GM18861 (cell line): ENCODE measurements at regions not wholly inside any gene's neighbourhood (a gene's known extent, or its start where the extent isn't known, plus 50 kb on each side); places are given as distances from the start of the nearest gene placed in this dataset.

Experiments
- ATAC-seq: cut with Tn5 transposase; IDR thresholded peaks from one replicate; pipeline ENCODE4 v1.9.1; 2021; ENCODE audit not compliant: unreplicated experiment

- ATAC-seq, result no peak
Observed at GRCh38 chr21:27265949-27266348, 299.1 kb upstream of the ADAMTS5 start.

GRCh38 chr21:27265492-27265891 is 298.6 kb upstream of the ADAMTS5 start:
- ATAC-seq, result no peak

GRCh38 chr21:27261676-27262075 is 294.8 kb upstream of the ADAMTS5 start:
- ATAC-seq, result no peak

- no peak for ATAC-seq
Observed at GRCh38 chr21:27260728-27261127, 293.8 kb upstream of the ADAMTS5 start.

- ATAC-seq, result no peak
Observed at GRCh38 chr21:27258742-27259448, 292.0 kb upstream of the ADAMTS5 start.

- ATAC-seq, result no peak
Observed at GRCh38 chr21:27257908-27258556, 291.1 kb upstream of the ADAMTS5 start.

GRCh38 chr21:27257226-27257625 is 290.3 kb upstream of the ADAMTS5 start:
- no peak for ATAC-seq

GRCh38 chr21:27251752-27252151 is 284.9 kb upstream of the ADAMTS5 start:
- no peak for ATAC-seq

- no peak for ATAC-seq
Observed at GRCh38 chr21:27250366-27250765, 283.5 kb upstream of the ADAMTS5 start.

GRCh38 chr21:27248814-27249213 is 281.9 kb upstream of the ADAMTS5 start:
- no peak for ATAC-seq

- no peak for ATAC-seq
Observed at GRCh38 chr21:27246741-27247140, 279.9 kb upstream of the ADAMTS5 start.

GRCh38 chr21:27244776-27245175 is 277.9 kb upstream of the ADAMTS5 start:
- ATAC-seq, result no peak

GRCh38 chr21:27244352-27244751 is 277.5 kb upstream of the ADAMTS5 start:
- no peak for ATAC-seq

- ATAC-seq, result no peak
Observed at GRCh38 chr21:27240839-27241238, 274.0 kb upstream of the ADAMTS5 start.

- no peak for ATAC-seq
Observed at GRCh38 chr21:27233514-27234115, 266.7 kb upstream of the ADAMTS5 start.

- no peak for ATAC-seq
Observed at GRCh38 chr21:27225940-27226339, 259.1 kb upstream of the ADAMTS5 start.

GRCh38 chr21:27225151-27225550 is 258.3 kb upstream of the ADAMTS5 start:
- no peak for ATAC-seq

- no peak for ATAC-seq
Observed at GRCh38 chr21:27224169-27224568, 257.3 kb upstream of the ADAMTS5 start.

GRCh38 chr21:27221077-27221476 is 254.2 kb upstream of the ADAMTS5 start:
- no peak for ATAC-seq

GRCh38 chr21:27220416-27220815 is 253.5 kb upstream of the ADAMTS5 start:
- no peak for ATAC-seq

- no peak for ATAC-seq
Observed at GRCh38 chr21:27219068-27219467, 252.2 kb upstream of the ADAMTS5 start.

GRCh38 chr21:27213303-27213702 is 246.4 kb upstream of the ADAMTS5 start:
- ATAC-seq, result no peak
